LNCAP (cell line): ENCODE measurements at regions not wholly inside any gene's neighbourhood (a gene's known extent, or its start where the extent isn't known, plus 50 kb on each side); places are given as distances from the start of the nearest gene placed in this dataset.

Source experiments
- TF ChIP-seq, protein P1 (sequence below): fragments of 450-650 bp; IDR thresholded peaks from 2 replicates; pipeline ENCODE4 v1.5.1; 2017; ENCODE audit warnings: mild to moderate bottlenecking

DNA sequence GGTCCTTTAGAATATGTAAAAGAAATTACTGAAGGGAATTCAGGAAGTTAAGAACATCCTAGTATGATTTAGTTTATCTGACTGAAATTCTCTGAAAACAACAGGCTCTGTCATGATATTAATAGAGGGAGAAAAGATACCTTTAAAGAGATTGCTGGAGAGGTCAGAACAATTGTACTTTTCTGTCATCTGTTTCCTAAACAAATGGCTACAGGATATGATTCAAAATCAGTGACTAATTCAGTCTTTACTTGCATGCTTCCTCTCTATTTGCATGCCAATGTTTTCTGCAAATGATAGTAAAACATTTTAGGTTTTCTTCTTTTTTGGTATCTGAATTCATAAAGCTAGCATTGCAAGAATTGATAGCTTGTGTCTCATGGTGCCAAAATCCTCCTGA, 616.7 kb upstream of the PCDH7 start:
- TF ChIP-seq, protein P1, sequence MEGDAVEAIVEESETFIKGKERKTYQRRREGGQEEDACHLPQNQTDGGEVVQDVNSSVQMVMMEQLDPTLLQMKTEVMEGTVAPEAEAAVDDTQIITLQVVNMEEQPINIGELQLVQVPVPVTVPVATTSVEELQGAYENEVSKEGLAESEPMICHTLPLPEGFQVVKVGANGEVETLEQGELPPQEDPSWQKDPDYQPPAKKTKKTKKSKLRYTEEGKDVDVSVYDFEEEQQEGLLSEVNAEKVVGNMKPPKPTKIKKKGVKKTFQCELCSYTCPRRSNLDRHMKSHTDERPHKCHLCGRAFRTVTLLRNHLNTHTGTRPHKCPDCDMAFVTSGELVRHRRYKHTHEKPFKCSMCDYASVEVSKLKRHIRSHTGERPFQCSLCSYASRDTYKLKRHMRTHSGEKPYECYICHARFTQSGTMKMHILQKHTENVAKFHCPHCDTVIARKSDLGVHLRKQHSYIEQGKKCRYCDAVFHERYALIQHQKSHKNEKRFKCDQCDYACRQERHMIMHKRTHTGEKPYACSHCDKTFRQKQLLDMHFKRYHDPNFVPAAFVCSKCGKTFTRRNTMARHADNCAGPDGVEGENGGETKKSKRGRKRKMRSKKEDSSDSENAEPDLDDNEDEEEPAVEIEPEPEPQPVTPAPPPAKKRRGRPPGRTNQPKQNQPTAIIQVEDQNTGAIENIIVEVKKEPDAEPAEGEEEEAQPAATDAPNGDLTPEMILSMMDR = no peak

DNA sequence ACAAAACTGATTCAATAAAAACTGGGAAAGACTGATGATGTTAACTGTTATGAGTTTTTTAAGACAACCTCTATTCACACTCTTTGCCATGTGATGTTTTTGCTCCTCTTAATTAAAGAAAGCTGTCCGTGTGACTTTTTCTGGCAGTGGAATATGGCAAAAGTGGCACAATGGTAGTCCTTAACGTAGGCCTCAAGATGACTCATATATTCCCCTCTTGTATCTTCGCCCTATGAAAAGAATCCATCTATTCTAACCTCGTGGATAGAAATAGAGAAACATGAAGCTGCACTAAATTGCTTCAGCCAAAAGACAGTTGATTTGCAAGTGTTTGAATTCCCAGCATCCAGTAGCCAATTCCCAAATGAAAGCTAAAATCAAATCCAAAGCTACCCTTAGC, 603.8 kb upstream of the PCDH7 start:
- TF ChIP-seq, protein P1 = no peak

DNA sequence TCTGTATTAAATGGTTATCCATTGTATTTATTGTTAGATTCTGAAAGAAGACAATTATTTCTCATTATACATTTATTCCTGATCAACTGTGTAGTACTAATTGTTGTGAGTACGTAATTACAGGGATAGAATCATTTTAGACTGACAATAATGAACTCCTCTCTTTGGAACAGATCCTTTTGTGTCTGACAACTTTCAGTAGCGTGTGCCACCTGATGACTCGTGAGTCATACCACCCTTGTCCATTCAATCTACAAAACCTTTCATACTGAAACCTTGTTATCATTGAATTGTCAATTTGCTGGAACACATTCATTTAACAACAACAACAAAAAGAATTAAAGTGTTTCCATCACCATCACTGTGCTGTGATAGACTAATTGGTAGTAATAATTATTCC, 602.7 kb upstream of the PCDH7 start:
- TF ChIP-seq, protein P1 = no peak

DNA sequence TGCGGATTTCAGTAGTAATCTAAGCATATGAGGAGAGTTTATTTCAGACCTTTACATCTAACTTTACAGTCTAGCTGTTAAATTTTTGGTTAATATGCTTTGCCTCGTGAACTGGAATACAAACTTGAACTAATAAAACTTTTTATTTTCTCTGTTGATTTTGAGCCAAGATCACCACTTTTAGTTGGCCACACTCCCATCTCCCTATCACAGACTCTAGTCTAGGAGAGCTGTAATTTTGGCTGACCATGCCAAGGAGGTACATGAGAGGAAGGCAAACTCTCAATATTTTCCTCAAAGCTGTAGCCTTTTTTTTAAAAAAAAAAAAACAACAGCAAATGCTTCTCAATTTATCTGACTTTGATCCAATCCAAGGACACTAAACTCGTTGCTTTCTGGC, 597.5 kb upstream of the PCDH7 start:
- TF ChIP-seq, protein P1 = no peak

DNA sequence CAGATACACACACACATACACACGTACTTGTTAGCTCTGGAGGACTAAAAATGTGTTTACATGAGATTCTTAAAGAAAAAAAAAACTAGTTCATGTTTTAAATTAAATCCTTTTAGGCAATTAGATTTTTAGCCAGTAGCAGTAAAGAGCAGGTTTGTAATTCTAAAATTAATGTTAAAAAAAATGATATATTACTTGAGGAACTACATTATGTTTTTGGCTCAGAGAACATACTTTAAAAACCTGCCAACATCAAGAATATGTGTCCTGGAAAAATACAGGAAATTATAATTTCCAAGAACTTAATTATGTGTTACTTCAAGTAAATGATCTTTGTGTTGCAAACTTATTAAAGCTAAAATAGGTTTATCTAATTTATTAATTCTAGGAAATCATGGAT, 594.3 kb upstream of the PCDH7 start:
- TF ChIP-seq, protein P1 = no peak

DNA sequence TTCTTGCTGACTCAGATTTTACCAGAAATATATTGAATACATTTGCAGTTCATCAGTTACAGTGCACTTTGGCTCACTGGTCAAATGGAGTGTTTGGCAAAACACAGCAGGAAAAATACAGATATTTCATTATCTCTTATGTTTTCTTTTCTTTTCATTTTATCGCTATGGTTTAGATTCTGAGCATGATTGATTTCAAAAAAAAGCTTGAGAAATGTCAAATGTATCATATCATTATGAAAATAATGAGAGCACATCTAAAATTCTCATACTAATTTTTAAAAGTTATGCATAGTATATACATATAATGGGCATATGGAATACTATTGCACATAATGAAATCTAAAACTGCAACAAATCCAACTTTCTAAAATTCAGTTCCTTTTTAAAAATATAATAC, 593.8 kb upstream of the PCDH7 start:
- TF ChIP-seq, protein P1 = no peak

DNA sequence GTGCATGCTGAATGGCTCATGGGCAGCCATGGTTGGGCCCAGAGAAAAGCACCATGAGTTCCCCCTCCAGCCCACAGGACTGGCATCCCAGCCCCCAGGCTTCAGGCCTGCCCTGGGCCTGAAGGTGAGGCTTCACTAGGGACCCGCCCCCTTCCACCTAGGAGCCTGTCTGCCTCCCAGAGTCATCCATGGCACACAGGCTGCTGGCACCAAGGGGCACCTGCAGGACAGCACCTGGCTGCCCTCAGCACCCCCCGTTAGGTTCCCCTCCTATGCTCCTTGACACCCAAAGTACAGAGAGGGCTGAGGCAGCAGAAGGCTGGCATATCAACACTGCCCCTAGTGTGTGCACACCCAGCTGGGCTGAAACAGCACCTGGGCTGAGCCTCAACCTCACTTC, 566.7 kb upstream of the PCDH7 start:
- TF ChIP-seq, protein P1 = peak; percentile 18; the same call in 1 of the 2 replicates

DNA sequence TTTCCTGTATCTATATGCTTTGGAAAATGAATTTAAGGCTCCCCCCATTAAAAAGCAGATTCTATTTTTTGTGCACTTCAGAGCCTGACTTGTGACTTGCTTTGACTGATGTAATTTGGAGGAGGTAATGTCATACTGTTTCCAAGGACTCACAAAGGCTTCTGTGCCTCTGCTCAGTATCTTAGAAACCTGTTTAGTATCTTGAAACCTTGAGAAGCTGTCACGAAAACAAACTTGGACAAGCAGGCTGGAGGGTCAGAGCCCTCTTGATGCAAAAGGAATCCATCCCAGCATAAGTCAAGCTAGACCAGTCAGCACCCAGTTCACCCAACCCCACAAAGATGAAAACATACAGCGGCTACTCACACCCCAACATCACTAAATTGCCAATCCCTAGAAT, 560.0 kb upstream of the PCDH7 start:
- TF ChIP-seq, protein P1 = no peak
